ENCODE measurements at regions not wholly inside any gene's neighbourhood (a gene's known extent, or its start where the extent isn't known, plus 50 kb on each side); places are given as distances from the start of the nearest gene placed in this dataset.

- H3F3A ChIP-seq (ENCODE audit: insufficient read depth) = no peaks in the 10 kb centered on the region
- no peaks in the 10 kb centered on the region for H3K27me3 ChIP-seq (ENCODE audit: low read length)
- H3K4me3 ChIP-seq (ENCODE audit: insufficient read depth, low read length, poor library complexity, severe bottlenecking) = no peak overlapping the region
- H3K4me2 ChIP-seq (ENCODE audit: low read depth, low read length, poor library complexity, severe bottlenecking) = no peak overlapping the region
- no peak overlapping the region for H3K27ac ChIP-seq (ENCODE audit: low read depth, low read length)
- no peak overlapping the region for H2AFZ ChIP-seq (ENCODE audit: low read depth, low read length, severe bottlenecking)
- no peak overlapping the region for H3K9ac ChIP-seq (ENCODE audit: low read length)
- no peaks in the 10 kb centered on the region for H3K9me2 ChIP-seq (replicated peaks; ENCODE audit: insufficient read depth, low read length)
- no peaks in the 10 kb centered on the region for H3K79me2 ChIP-seq (ENCODE audit: insufficient read depth, low read length)
- TF ChIP-seq EZH2phosphoT487 (conservative IDR thresholded peaks at IDR 0.05; ENCODE audit: low read length) (no peak), CTCF (IDR thresholded peaks at IDR 0.05; ENCODE audit: insufficient read depth, low read length, poor library complexity, severe bottlenecking) (no peak)
- H4K20me1 ChIP-seq (ENCODE audit: low read depth, low read length) = no peaks in the 10 kb centered on the region
- no peaks in the 10 kb centered on the region for H3K9me3 ChIP-seq (ENCODE audit: insufficient read depth, low read length)
- no peaks in the 10 kb centered on the region for H3K36me3 ChIP-seq (ENCODE audit: low read length)
Observed at GRCh38 chr18:22020867-22021370, 148.5 kb upstream of the GATA6 start.

- no peaks in the 10 kb centered on the region for H3K9me3 ChIP-seq (ENCODE audit: insufficient read depth, low read length)
- H3K79me2 ChIP-seq (ENCODE audit: insufficient read depth, low read length) = no peaks in the 10 kb centered on the region
- H3F3A ChIP-seq (ENCODE audit: insufficient read depth) = no peaks in the 10 kb centered on the region
- no peak for TF ChIP-seq EZH2phosphoT487 (conservative IDR thresholded peaks at IDR 0.05; ENCODE audit: low read length)
- no peaks in the 10 kb centered on the region for H3K36me3 ChIP-seq (ENCODE audit: low read length)
- H3K4me2 ChIP-seq (ENCODE audit: low read depth, low read length, poor library complexity, severe bottlenecking) = no peak overlapping the region
- no peak overlapping the region for H3K9ac ChIP-seq (ENCODE audit: low read length)
- H3K9me2 ChIP-seq (replicated peaks; ENCODE audit: insufficient read depth, low read length) = no peaks in the 10 kb centered on the region
- H3K27ac ChIP-seq (ENCODE audit: low read depth, low read length) = no peak overlapping the region
- H3K27me3 ChIP-seq (ENCODE audit: low read length) = no peaks in the 10 kb centered on the region
- H3K4me3 ChIP-seq (ENCODE audit: insufficient read depth, low read length, poor library complexity, severe bottlenecking) = no peak overlapping the region
- no peak overlapping the region for H2AFZ ChIP-seq (ENCODE audit: low read depth, low read length, severe bottlenecking)
- no peaks in the 10 kb centered on the region for H4K20me1 ChIP-seq (ENCODE audit: low read depth, low read length)
Observed at GRCh38 chr18:22021701-22022100, 147.7 kb upstream of the GATA6 start.

GRCh38 chr18:22024924-22025323 lies 144.5 kb upstream of the GATA6 start:
- Histone ChIP-seq H3K9ac (ENCODE audit: low read length) (no peak overlapping the region), H3K4me3 (ENCODE audit: insufficient read depth, low read length, poor library complexity, severe bottlenecking) (no peak overlapping the region), H3F3A (ENCODE audit: insufficient read depth) (no peaks in the 10 kb centered on the region), H3K79me2 (ENCODE audit: insufficient read depth, low read length) (no peaks in the 10 kb centered on the region), H3K36me3 (ENCODE audit: low read length) (no peaks in the 10 kb centered on the region), H3K4me2 (ENCODE audit: low read depth, low read length, poor library complexity, severe bottlenecking) (no peak overlapping the region), H2AFZ (ENCODE audit: low read depth, low read length, severe bottlenecking) (no peak overlapping the region), H3K9me2 (replicated peaks; ENCODE audit: insufficient read depth, low read length) (no peaks in the 10 kb centered on the region), H4K20me1 (ENCODE audit: low read depth, low read length) (no peaks in the 10 kb centered on the region), H3K27me3 (ENCODE audit: low read length) (no peaks in the 10 kb centered on the region), H3K27ac (ENCODE audit: low read depth, low read length) (no peak overlapping the region), H3K9me3 (ENCODE audit: insufficient read depth, low read length) (no peaks in the 10 kb centered on the region)
- TF ChIP-seq EZH2phosphoT487 (conservative IDR thresholded peaks at IDR 0.05; ENCODE audit: low read length) = no peak
- no peak for TF ChIP-seq CTCF (IDR thresholded peaks at IDR 0.05; ENCODE audit: insufficient read depth, low read length, poor library complexity, severe bottlenecking)

GRCh38 chr18:22026362-22026761 lies 143.0 kb upstream of the GATA6 start:
- Histone ChIP-seq H3K36me3 (ENCODE audit: low read length) (no peaks in the 10 kb centered on the region), H2AFZ (ENCODE audit: low read depth, low read length, severe bottlenecking) (no peak overlapping the region)
- TF ChIP-seq EZH2phosphoT487 (conservative IDR thresholded peaks at IDR 0.05; ENCODE audit: low read length) (no peak), CTCF (IDR thresholded peaks at IDR 0.05; ENCODE audit: insufficient read depth, low read length, poor library complexity, severe bottlenecking) (no peak)

More at GRCh38 chr18:22026362-22026761, 143.0 kb upstream of the GATA6 start:
- no peaks in the 10 kb centered on the region for H3K9me2 ChIP-seq (replicated peaks; ENCODE audit: insufficient read depth, low read length)
- no peaks in the 10 kb centered on the region for H4K20me1 ChIP-seq (ENCODE audit: low read depth, low read length)
- H3K79me2 ChIP-seq (ENCODE audit: insufficient read depth, low read length) = no peaks in the 10 kb centered on the region
- no peak overlapping the region for H3K27ac ChIP-seq (ENCODE audit: low read depth, low read length)
- no peaks in the 10 kb centered on the region for H3K9me3 ChIP-seq (ENCODE audit: insufficient read depth, low read length)
- H3K4me3 ChIP-seq (ENCODE audit: insufficient read depth, low read length, poor library complexity, severe bottlenecking) = no peak overlapping the region
- no peaks in the 10 kb centered on the region for H3F3A ChIP-seq (ENCODE audit: insufficient read depth)
- H3K4me2 ChIP-seq (ENCODE audit: low read depth, low read length, poor library complexity, severe bottlenecking) = no peak overlapping the region
- H3K9ac ChIP-seq (ENCODE audit: low read length) = no peak overlapping the region
- no peaks in the 10 kb centered on the region for H3K27me3 ChIP-seq (ENCODE audit: low read length)
